Naive thymus-derived CD4-positive, alpha-beta T cell (primary cell): ENCODE measurements at regions not wholly inside any gene's neighbourhood (a gene's known extent, or its start where the extent isn't known, plus 50 kb on each side); places are given as distances from the start of the nearest gene placed in this dataset.

ENCODE experiments used
- ATAC-seq: fragments of 150-1000 bp; cut with Tn5 transposase; 2 replicates; pipeline ENCODE4 v1.10.0; 2021; ENCODE audit warnings: mild to moderate bottlenecking, moderate library complexity
- CTCF ChIA-PET: fragments of 350-600 bp; sonication (Branson Sonifier 250); formaldehyde crosslinking; loops from one replicate; lab custom pipeline; 2021; ENCODE audit warnings: antibody characterized with exemption; lab: Charles Lee
- POLR2A ChIA-PET: fragments of 350-600 bp; sonication (Branson Sonifier 250); formaldehyde crosslinking; loops from one replicate; lab custom pipeline; 2021; ENCODE audit warnings: antibody characterized with exemption, inconsistent platforms; lab: Charles Lee
- DNase-seq, 9 donors: peaks; one replicate each; pipeline versions ENCODE4 v3.0.0 to v3.0.0-alpha.2; 2020 to 2022; ENCODE audit warnings: mixed read lengths in 1 of 9
- H3K27ac ChIP-seq: one replicate; pipeline ENCODE4 v1.7.0; 2013; ENCODE audit warnings: mild to moderate bottlenecking, low read depth, low read length, moderate library complexity
- H3K27me3 ChIP-seq, 2 donors: one replicate each; pipeline ENCODE4 v1.7.0; 2013; ENCODE audit warnings: low read length in 2 of 2, mild to moderate bottlenecking in 2 of 2, moderate library complexity in 2 of 2; ENCODE audit not compliant: control insufficient read depth in 2 of 2, insufficient read depth in 2 of 2
- H3K36me3 ChIP-seq, 3 experiments: 1 replicate in 2 of 3; 2 replicates in 1 of 3; pipeline ENCODE4 v1.7.0; 2013; ENCODE audit warnings: low read length in 3 of 3, mild to moderate bottlenecking in 3 of 3, moderate library complexity in 1 of 3; ENCODE audit not compliant: insufficient read depth in 3 of 3, control insufficient read depth in 2 of 3
- H3K4me1 ChIP-seq, 2 donors: one replicate each; pipeline ENCODE4 v1.7.0; 2013; ENCODE audit warnings: low read length in 2 of 2, mild to moderate bottlenecking in 2 of 2, moderate library complexity in 1 of 2; ENCODE audit not compliant: control insufficient read depth in 2 of 2, insufficient read depth in 2 of 2
- H3K4me3 ChIP-seq: 2 replicates; pipeline ENCODE4 v1.7.0; 2013; ENCODE audit warnings: mild to moderate bottlenecking, low read length
- H3K9me3 ChIP-seq, 3 experiments: 1 replicate in 2 of 3; 2 replicates in 1 of 3; pipeline ENCODE4 v1.7.0; 2013; ENCODE audit warnings: low read length in 3 of 3; ENCODE audit not compliant: control insufficient read depth in 2 of 3
- H3K27ac Mint-ChIP-seq, 9 donors: one replicate each; pipeline ENCODE4 v1.8.0; 2020 to 2022; ENCODE audit warnings: mixed read lengths in 9 of 9, mild to moderate bottlenecking in 8 of 9, moderate library complexity in 5 of 9, inconsistent platforms in 2 of 9
- H3K27me3 Mint-ChIP-seq, 5 donors: one replicate each; pipeline ENCODE4 v1.8.0; 2021 to 2022; ENCODE audit warnings: mixed read lengths in 5 of 5, mild to moderate bottlenecking in 1 of 5
- H3K36me3 Mint-ChIP-seq, 5 donors: one replicate each; pipeline ENCODE4 v1.8.0; 2020 to 2022; ENCODE audit warnings: mixed read lengths in 5 of 5, mild to moderate bottlenecking in 3 of 5, inconsistent platforms in 1 of 5
- H3K4me1 Mint-ChIP-seq, 7 donors: one replicate each; pipeline ENCODE4 v1.8.0; 2020 to 2022; ENCODE audit warnings: mixed read lengths in 7 of 7, mild to moderate bottlenecking in 3 of 7, inconsistent platforms in 1 of 7
- H3K4me3 Mint-ChIP-seq, 10 donors: one replicate each; pipeline ENCODE4 v1.8.0; 2020 to 2022; ENCODE audit warnings: mild to moderate bottlenecking in 10 of 10, mixed read lengths in 10 of 10, moderate library complexity in 6 of 10, inconsistent platforms in 2 of 10
- H3K9me3 Mint-ChIP-seq, 11 donors: one replicate each; pipeline ENCODE4 v1.8.0; 2020 to 2022; ENCODE audit warnings: mixed read lengths in 11 of 11, mild to moderate bottlenecking in 4 of 11, inconsistent platforms in 1 of 11, moderate library complexity in 1 of 11
- intact Hi-C, 2 donors: fragments of 100-400 bp; cut with micrococcal nuclease; formaldehyde crosslinking; loops; one replicate each; pipeline ENCODE4 v1.15.1; 2023

- intact Hi-C loops = no loop called here
- POLR2A ChIA-PET = no interaction called here
Measured at GRCh38 chr6:84618046-84618752, 146.2 kb downstream of the TBX18 start.

DNA sequence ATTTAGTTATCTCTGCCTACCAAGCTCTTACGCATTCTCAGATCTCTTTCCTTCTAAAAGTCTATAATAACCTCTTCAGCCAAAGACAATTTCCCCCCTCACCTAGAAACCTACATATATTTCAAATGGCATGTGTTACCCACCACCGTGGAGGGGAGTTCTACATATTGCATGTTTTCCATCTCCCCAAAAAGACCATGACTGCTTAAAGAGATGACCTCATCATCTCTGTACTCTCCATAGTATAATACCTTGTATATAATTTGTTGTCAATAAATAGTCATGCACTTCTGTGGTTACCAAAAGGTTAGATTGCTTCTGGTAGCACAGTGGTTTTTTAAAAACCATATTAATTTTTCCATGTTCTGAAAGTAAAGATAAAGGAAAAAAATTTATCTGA is 148.4 kb downstream of the TBX18 start:
- no peaks in the 10 kb centered on the region for H3K27me3 ChIP-seq
- Mint-ChIP-seq H3K27me3 (no peaks in the 10 kb centered on the region), H3K36me3 (no peaks in the 10 kb centered on the region), H3K4me1 (no peaks in the 10 kb centered on the region), H3K4me3 (no peak overlapping the region), H3K9me3 (peaks cover 0 to 10% (median 3%) of the 10 kb centered on the region in 11 donors), H3K27ac (no peak overlapping the region)
- intact Hi-C loops = no loop called here
- H3K4me3 ChIP-seq = no peak overlapping the region
- no peaks in the 10 kb centered on the region for H3K9me3 ChIP-seq
- no peak overlapping the region for H3K27ac ChIP-seq
- ChIA-PET CTCF (no interaction called here), POLR2A (no interaction called here)
- ATAC-seq (no peak), DNase-seq (no peak)
- H3K4me1 ChIP-seq = no peaks in the 10 kb centered on the region
- no peaks in the 10 kb centered on the region for H3K36me3 ChIP-seq

More at GRCh38 chr6:84618046-84618752, 146.2 kb downstream of the TBX18 start:
- H3K4me1 Mint-ChIP-seq = no peaks in the 10 kb centered on the region
- no peak for DNase-seq
- ATAC-seq = no peak
- peaks cover 3 to 23% (median 6%) of the 10 kb centered on the region in 11 donors for H3K9me3 Mint-ChIP-seq
- CTCF ChIA-PET = no interaction called here
- Histone ChIP-seq H3K4me1 (no peaks in the 10 kb centered on the region), H3K36me3 (no peaks in the 10 kb centered on the region), H3K27ac (no peak overlapping the region), H3K9me3 (no peaks in the 10 kb centered on the region), H3K27me3 (no peaks in the 10 kb centered on the region), H3K4me3 (no peak overlapping the region)
- H3K4me3 Mint-ChIP-seq = no peak overlapping the region
- H3K27me3 Mint-ChIP-seq = no peaks in the 10 kb centered on the region
- H3K27ac Mint-ChIP-seq = no peak overlapping the region
- no peaks in the 10 kb centered on the region for H3K36me3 Mint-ChIP-seq

DNA sequence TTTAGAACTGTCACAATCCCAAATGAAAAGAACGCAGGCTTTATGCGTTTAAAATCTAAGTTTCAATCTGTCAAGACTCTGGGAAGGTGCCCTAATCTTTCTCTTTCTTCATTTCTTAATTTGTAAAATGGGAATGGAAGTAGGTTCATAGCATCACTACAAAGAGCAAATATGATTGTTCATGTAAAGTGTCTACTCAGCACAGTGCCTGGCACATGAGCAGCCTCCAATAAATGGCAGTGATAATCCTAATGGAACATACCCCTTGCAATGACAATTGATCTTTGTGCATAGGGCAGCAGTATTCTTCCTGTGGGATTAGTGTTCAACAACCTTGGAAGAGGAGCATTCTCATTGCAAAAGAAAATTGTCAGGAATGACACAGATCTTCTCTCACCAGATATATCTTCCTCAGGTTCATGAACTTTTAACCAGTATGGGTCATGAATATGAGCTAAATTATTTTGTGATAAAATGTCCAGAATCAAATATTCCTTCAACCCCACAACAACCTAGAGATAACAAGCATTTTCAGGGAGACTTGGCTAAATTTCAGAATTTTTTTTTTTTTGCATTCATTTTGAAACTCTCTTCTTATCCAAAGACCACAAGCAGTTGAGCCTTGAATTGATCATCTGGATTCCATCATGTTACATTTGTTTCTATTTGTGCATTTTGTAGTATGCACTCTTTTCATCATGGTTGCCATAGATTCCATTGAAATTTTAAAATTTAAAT is 149.1 kb downstream of the TBX18 start:
- POLR2A ChIA-PET = no interaction called here
- Mint-ChIP-seq H3K4me3 (no peak overlapping the region), H3K9me3 (peaks cover 0 to 5% (median 3%) of the 10 kb centered on the region in 11 donors), H3K27ac (no peak overlapping the region), H3K4me1 (no peaks in the 10 kb centered on the region), H3K36me3 (no peaks in the 10 kb centered on the region), H3K27me3 (no peaks in the 10 kb centered on the region)
- CTCF ChIA-PET = no interaction called here
- H3K27ac ChIP-seq = no peak overlapping the region
- ATAC-seq (no peak), DNase-seq (no peak)
- H3K27me3 ChIP-seq = no peaks in the 10 kb centered on the region
- intact Hi-C loops = no loop called here
- H3K36me3 ChIP-seq = no peaks in the 10 kb centered on the region
- H3K9me3 ChIP-seq = no peaks in the 10 kb centered on the region
- no peak overlapping the region for H3K4me3 ChIP-seq
- no peaks in the 10 kb centered on the region for H3K4me1 ChIP-seq

DNA sequence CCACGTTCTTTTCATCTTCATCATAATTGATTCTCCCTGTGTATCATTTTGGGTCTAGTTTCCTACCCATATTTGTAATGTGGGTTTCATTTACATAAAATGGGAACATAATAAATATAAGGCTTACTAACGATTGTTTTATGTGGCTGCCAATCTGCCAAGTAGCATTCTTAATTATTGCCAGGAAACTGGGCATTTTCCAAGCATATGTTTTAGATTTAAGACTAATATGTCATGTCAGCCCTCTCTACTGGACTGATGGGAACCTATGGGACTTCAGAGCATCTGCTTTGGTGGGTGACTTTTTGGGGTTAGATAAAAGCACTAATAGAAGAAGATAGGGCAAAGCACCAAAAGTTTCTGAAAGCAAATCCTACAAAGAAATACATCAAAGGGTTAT is 157.5 kb downstream of the TBX18 start:
- no peaks in the 10 kb centered on the region for H3K4me1 ChIP-seq
- Mint-ChIP-seq H3K4me1 (no peaks in the 10 kb centered on the region), H3K36me3 (no peaks in the 10 kb centered on the region), H3K9me3 (peaks cover 0 to 5% (median 2%) of the 10 kb centered on the region in 11 donors), H3K27me3 (no peaks in the 10 kb centered on the region), H3K27ac (no peak overlapping the region), H3K4me3 (no peak overlapping the region)
- H3K9me3 ChIP-seq = no peaks in the 10 kb centered on the region
- DNase-seq (no peak), ATAC-seq (no peak)
- ChIA-PET POLR2A (no interaction called here), CTCF (no interaction called here)
- no peaks in the 10 kb centered on the region for H3K36me3 ChIP-seq
- intact Hi-C loops = no loop called here
- no peak overlapping the region for H3K27ac ChIP-seq
- no peaks in the 10 kb centered on the region for H3K27me3 ChIP-seq
- H3K4me3 ChIP-seq = no peak overlapping the region

DNA sequence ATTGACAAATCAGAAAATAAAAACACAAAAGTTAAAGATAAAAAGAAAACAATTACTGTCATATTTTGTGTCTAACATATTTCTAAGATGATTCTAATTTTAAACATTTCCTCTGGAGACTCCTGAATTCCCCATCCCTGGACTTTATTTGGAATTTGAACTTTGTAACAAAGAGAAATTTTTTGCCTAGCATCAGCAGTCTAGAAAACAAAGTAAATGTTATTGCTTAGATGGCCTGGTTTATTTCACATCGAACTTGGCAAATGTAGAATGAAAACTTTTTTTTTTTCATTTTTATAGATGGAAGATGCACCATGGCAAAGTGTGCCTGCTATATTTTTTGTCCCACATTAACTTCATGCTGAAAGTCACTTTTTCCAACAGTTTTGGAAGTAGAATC is 159.1 kb downstream of the TBX18 start:
- no peak overlapping the region for H3K27ac ChIP-seq
- Mint-ChIP-seq H3K4me3 (no peak overlapping the region), H3K4me1 (no peaks in the 10 kb centered on the region), H3K27ac (no peak overlapping the region), H3K9me3 (peaks cover 0 to 5% (median 3%) of the 10 kb centered on the region in 11 donors), H3K36me3 (no peaks in the 10 kb centered on the region), H3K27me3 (no peaks in the 10 kb centered on the region)
- ChIA-PET CTCF (no interaction called here), POLR2A (no interaction called here)
- no peak overlapping the region for H3K4me3 ChIP-seq
- no peaks in the 10 kb centered on the region for H3K36me3 ChIP-seq
- no peak for ATAC-seq
- no peaks in the 10 kb centered on the region for H3K9me3 ChIP-seq
- intact Hi-C loops = no loop called here
- no peak for DNase-seq
- H3K4me1 ChIP-seq = no peaks in the 10 kb centered on the region
- no peaks in the 10 kb centered on the region for H3K27me3 ChIP-seq

GRCh38 chr6:84601366-84601765 is 163.0 kb downstream of the TBX18 start:
- H3K4me1 ChIP-seq = no peaks in the 10 kb centered on the region
- H3K4me3 ChIP-seq = no peak overlapping the region
- no peaks in the 10 kb centered on the region for H3K27me3 ChIP-seq
- H3K36me3 Mint-ChIP-seq = no peaks in the 10 kb centered on the region
- H3K27me3 Mint-ChIP-seq = no peaks in the 10 kb centered on the region
- no peaks in the 10 kb centered on the region for H3K4me1 Mint-ChIP-seq
- no peak overlapping the region for H3K27ac ChIP-seq
- no peak overlapping the region for H3K4me3 Mint-ChIP-seq
- no peaks in the 10 kb centered on the region for H3K36me3 ChIP-seq
- ChIA-PET CTCF (no interaction called here), POLR2A (no interaction called here)
- peaks cover 0 to 10% (median 3%) of the 10 kb centered on the region in 11 donors for H3K9me3 Mint-ChIP-seq
- ATAC-seq = no peak
- intact Hi-C loops = loop anchor here in 1 of 2 donors (1.0 kb wide), 1 partner anchor 19 kb away; no protein-coding TSS in a partner anchor
- H3K9me3 ChIP-seq = no peaks in the 10 kb centered on the region
- no peak for DNase-seq
- H3K27ac Mint-ChIP-seq = no peak overlapping the region

DNA sequence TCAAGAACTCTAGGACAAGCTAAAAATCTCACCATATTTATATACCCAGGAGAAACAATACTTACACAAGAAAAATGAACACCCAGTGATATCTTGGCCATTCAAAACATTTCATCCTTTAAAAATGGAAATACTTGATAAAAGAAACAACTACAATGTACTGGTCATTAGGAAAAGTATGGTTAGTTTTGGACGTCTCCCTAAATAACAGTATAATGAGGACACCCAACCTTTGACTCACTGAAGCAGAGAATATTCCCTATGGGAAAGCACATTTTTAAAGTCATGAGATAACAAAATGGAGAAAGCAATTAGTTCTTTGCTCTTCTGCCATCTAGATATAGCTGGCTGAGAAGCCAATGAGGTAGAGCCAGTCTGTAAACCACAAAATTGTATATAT is 164.4 kb downstream of the TBX18 start:
- no peak overlapping the region for H3K27ac ChIP-seq
- Mint-ChIP-seq H3K4me1 (no peaks in the 10 kb centered on the region), H3K9me3 (peaks cover 0 to 10% (median 1%) of the 10 kb centered on the region in 11 donors), H3K27me3 (no peaks in the 10 kb centered on the region), H3K36me3 (no peaks in the 10 kb centered on the region), H3K27ac (no peak overlapping the region), H3K4me3 (no peak overlapping the region)
- no peaks in the 10 kb centered on the region for H3K9me3 ChIP-seq
- POLR2A ChIA-PET = no interaction called here
- DNase-seq (no peak), ATAC-seq (no peak)
- no peaks in the 10 kb centered on the region for H3K4me1 ChIP-seq
- H3K4me3 ChIP-seq = no peak overlapping the region
- intact Hi-C loops = no loop called here
- H3K27me3 ChIP-seq = no peaks in the 10 kb centered on the region
- CTCF ChIA-PET = no interaction called here
- no peaks in the 10 kb centered on the region for H3K36me3 ChIP-seq
